ENCODE measurements at regions not wholly inside any gene's neighbourhood (a gene's known extent, or its start where the extent isn't known, plus 50 kb on each side); places are given as distances from the start of the nearest gene placed in this dataset.

DNA sequence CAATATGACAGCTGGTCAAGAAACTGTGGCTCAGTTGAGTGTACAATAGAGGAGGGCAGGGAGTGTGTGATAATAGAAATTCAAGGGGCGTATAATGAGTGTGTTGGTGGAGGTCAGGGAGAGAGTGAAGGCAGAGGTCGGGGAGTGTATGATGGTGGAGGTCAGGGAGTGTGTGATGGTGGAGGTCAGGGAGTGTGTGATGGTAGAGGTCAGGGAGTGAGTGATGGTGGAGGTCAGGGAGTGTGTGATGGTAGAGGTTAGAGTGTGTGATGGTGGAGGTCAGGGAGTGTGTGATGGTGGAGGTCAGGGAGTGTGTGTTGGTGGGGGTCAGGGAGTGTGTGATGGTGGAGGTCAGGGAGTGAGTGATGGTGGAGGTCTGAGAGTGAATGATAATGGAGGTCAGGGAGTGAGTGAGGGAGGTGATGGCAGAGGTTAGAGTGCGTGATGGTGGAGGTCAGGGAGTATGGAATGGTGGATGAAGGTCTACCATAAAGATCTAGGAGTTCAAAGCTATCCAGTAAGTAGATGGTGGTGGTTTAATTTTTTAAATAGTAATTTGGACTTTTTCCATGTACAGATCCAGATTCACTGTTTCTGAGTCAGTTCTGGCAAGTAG is 57.7 kb upstream of the TNS3 start:
- DNase-seq (ENCODE audit: low read depth in 2 of 2): no peak

DNA sequence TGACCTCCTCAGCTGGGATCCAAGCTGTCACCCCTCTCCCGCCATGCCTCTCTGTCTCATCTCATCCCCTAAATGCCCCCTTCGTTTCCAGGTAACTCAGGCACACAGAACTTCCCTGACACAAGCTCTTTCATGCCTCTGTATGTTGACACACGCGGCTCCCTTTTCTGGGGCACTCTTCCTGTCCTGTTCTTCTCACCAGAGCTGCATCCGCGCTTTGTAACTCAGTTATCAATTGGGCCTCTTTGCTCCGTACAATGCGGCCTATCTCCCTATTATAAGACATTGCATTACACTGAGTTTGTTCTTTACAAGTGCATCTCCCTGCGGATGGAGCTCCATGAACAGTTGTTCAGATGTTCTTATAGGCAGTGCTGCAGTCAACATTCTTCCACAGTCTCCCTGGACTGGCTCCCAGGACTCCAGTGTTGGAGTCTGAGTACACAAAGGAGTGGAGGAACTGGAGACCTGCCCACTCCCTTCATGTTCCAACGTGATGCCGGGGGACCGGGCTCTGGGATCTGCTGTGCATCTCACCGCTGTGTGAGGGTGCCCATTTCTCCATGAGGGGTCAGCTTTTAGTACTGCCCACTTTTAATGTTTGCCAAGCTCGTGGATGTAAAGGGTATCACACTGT is 56.9 kb upstream of the TNS3 start:
- DNase-seq (ENCODE audit: low read depth in 2 of 2): no peak

DNA sequence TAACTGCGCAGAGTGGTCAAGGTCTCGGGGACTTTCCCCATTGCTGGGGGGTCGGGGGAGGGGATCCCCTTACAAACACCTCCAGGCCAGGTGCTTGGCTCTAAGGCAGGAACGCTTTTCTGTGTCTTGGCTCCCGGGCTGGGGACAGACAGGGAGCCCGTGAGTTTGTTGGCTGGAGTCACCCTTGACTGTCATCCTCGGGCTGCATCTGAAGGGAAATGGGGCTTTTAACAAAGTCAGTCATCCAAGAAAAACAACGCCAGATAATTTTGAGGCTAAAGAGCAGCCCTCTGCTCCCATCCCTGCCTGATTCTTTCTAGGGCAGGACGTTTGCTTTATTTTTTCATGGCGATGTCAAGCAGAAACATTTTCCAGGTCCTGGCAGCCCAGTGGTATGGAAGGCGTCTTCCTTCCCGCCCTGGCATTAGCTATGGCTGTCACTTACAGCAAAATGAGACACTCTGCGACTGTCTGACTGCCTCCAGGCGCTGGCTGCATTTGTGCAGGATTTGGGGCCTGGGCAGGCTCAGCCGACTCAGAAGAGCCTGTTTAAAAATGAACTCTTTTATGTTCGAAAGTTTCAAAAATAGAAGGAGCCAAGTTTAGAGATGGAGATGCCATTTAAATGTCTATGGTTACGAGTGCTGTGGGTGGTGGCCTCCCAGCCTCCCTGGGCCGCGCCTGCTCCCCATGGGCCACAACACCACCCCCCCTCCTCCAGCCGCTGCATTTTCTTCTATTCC is 54.7 kb upstream of the TNS3 start:
- DNase-seq (ENCODE audit: low read depth in 2 of 2): peak in 1 of 2 donors; percentile 45

DNA sequence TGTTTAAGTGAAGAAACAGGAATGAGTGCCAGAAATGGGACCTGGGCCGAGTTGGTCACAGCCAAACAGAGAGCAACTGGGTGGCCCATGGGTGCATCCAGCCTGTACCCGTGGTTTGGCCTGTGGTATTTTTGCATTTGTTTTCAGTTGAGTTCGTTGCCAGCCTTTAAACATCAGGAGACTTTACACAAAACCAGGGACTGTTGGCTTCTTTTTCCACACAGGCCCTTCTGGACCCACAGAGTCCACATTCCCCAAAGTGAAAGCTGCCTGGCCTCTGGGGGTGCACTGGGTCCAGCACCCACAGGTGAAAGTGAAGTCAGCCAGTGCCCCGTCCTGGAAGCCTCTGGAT is 54.1 kb upstream of the TNS3 start:
- DNase-seq (ENCODE audit: low read depth in 2 of 2): peak in 1 of 2 donors; percentile 30

DNA sequence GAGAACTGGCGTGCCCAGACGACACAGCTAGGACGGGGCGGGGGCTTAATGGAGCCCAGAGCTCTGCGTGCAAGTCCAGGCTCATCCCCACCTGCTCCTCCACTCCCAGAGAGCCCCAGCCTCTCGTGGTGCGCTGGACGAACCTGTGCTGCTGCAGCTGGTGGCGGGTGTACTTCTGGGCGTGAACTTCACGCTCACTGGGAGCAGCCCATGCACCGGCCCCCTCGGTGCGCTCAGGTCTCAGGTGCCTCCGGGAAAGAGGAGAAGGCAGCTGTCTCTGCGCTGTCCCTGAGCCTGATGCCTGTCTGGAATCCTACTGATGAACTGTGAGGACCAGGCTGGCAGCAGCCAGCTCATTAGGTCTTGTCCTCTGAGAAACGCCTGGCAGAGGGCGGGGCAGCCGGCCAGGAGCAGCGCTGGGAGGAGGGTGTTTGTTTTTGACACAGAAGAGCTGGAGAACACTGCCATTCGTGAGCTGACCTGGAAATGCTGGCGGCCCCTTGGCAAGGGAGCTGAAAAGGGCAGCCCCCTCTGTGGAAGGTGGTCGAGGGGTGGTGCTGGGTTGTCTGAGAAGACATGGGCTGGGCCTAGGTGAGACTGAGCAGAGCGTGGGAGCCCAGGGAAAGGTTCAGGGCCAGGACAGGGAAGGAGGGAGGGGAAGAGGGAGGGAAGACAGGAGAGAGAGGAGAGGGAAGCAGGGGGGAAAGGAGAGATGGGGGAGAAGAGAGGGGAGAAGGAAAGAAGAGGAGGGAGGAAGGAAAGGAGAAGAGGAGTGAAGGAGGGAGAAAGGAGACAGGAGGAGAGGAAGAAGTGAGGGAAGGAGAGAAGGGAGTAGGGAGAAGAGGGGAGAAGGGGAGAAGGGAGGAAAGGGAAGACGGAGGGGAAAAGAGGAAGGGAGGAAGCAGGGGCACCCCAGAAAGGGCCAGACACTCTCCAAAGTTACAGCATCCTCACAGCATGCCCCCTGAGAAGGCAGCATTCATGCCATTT is 53.5 kb upstream of the TNS3 start:
- no peak for DNase-seq (ENCODE audit: low read depth in 2 of 2)

DNA sequence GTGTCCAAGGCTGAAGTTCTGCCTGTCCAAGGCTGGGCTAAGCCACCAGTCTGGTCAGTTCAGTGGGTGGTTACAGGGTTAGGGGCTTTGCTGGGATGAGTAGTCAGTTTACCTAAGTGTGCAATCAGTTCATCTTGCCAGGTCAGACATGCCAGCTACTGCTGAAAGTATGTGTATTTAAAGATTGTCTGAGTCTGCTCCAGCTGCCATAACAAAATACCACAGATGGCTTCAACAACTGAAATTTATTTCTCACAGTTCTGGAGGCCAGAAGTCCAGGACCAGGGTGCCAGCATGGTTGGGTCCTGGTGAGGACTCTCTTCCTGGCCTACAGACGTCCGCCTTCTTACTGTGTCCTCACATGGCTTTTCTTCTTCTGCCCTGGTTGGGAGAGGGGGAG is 52.4 kb upstream of the TNS3 start:
- DNase-seq (ENCODE audit: low read depth in 2 of 2): no peak

DNA sequence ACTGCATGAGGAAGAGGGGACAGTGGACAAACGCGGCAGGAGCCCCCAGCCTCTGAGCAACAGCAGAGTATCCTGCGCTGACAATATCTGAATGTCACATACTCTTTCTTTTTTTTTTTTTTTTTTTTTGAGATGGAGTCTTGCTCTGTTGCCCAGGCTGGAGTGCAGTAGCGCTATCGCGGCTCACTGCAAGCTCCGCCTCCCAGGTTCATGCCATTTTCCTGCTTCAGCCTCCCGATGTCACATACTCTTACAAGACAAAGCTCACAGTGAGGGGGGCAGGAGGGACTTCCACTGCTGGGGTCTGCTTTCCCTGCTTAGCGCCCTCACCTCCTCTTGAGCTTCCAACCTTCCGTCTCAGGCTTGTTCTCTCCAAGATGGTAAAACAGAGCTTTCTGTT is 51.2 kb upstream of the TNS3 start:
- no peak for DNase-seq (ENCODE audit: low read depth in 2 of 2)
